ELF-1 (cell line): ENCODE measurements at regions not wholly inside any gene's neighbourhood (a gene's known extent, or its start where the extent isn't known, plus 50 kb on each side); places are given as distances from the start of the nearest gene placed in this dataset.
A peak's percentile ranks its signal among the peaks of the same experiment; 100 is the strongest.
"Not testable (repeated sequence)": the region's sequence is repeated elsewhere in the genome, so short reads cannot be mapped to it uniquely, and the experiment has no call there.

ENCODE experiments used
- DNase-seq: peaks from one replicate; pipeline ENCODE4 v3.0.0-alpha.2; 2016; ENCODE audit warnings: low read depth, low spot score

DNA sequence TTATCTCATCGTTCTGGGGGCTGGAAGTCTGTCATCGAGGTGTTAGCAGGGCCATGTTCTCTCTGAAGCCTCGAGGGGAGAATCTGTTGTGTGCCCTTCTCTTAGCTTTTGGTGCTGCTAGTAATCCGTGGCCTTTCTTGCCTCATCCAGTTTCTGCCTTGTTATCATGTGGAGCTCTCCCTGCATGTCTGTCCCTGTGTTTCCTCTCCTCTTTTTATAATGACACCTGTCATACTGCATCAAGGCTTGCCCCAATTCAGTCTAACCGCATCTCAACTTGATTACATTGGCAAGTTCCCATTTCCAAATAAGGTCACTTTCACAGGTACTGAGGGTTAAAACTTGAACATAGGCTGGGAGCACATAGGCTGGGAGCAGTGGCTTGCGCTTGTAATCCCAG lies 82.6 kb upstream of the CNIH3 start:
- DNase-seq = no peak

DNA sequence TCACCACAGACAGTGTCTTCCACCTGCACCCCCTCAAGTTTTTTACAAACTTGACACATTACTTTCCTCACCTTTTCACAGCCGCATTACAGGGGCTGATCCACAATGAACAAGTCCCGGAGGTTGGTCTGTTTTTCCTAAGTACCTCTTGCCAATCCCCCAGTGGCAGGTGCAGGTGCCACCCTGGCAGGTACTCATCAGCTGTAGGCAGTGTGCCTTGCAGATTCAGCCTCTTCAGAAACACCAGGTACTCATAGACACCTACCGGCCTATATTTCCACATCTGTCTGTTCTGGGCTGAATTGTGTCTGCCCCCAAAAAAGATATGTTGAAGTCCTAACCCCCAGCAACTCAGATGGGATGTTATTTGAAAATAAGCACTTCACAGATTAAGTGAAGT lies 81.4 kb upstream of the CNIH3 start:
- DNase-seq = no peak

DNA sequence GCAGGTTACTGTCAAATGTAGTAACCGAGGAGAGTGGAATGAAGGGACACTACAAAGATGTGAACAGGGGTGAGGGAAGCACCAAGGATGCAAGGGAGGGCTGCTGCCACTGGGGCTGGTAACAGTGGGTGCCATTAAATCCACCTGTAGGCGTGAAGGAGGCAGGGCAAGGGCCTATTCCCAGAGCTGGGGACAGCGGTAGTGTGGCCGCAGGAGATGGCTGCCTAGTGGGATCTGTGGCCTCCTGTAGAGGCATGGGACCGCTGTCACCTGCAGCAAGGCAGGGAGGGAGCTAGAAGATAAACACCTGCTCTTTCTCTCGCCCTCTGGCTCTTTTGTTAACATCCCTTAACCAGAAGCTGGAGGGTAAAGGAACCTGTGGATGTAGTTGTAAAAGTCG lies 80.5 kb upstream of the CNIH3 start:
- no peak for DNase-seq

DNA sequence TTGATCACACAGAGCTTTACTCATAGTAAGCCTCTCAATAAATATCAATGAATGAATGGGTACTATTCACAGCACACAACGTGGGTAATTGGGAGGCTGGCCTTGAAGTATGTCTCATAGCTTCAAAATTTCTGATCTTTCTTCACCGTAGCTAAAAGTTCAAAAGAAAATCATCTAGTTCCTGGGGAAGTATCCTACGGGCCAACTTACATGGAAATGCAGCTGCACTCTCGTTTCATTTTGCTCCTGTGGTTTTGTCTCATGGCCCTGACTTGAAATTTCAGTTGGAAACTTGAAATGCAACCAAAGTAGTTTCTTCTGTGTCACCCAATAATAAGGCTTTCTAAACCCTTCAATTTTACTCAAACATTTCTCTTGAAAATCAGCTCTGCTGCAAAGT lies 76.1 kb upstream of the CNIH3 start:
- no peak for DNase-seq

DNA sequence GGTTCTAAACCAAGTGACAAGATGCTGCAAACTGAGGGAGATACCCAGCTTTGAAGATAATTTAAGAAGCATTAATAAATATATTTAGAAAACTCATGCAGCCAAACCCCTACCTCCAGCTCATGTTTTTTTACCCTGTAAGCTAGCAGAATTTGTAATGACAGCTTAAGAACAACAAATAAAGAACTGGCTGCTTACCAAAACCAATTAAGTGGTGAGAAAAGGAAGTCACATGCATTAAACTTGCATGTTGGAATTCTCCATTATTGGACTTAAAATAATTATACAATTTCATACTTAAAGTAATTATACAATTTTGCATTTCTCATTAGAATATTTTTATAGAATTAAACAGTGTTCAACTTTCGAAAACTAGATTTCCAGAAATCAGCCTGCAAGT lies 75.6 kb upstream of the CNIH3 start:
- DNase-seq = no peak

DNA sequence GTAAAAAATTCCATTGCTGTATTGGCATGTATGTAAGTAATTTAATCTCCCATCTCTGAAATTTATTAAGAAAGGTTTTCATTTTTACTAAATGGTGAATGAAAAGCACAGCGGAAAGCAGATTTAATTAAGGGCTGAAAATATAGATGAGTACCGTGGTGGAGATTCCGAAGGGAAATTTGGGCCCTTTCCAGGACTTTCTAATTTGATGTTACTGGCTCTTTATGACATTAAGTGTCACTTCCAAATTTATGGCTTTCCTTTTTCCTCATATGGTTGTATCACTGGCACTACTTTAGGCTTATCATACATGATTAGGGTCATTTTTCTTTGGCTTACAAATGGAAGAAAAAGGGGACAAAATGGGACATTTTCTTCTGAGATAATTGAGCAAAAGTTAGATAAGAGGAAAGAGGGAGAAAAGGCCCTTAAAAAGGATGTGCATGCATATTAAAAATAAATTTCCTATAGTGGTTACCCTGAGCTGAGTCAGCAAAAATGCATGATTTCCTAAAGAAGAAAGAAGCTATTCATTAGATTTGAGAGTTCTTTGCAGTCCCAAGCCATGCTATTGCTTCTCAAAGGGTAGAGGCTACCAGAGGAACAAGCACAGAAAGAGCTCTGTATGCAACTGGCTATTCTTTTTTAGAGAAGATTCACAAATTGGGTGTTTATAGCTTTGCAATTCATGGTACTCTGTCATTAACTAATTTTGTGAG lies 74.9 kb upstream of the CNIH3 start:
- DNase-seq = no peak

DNA sequence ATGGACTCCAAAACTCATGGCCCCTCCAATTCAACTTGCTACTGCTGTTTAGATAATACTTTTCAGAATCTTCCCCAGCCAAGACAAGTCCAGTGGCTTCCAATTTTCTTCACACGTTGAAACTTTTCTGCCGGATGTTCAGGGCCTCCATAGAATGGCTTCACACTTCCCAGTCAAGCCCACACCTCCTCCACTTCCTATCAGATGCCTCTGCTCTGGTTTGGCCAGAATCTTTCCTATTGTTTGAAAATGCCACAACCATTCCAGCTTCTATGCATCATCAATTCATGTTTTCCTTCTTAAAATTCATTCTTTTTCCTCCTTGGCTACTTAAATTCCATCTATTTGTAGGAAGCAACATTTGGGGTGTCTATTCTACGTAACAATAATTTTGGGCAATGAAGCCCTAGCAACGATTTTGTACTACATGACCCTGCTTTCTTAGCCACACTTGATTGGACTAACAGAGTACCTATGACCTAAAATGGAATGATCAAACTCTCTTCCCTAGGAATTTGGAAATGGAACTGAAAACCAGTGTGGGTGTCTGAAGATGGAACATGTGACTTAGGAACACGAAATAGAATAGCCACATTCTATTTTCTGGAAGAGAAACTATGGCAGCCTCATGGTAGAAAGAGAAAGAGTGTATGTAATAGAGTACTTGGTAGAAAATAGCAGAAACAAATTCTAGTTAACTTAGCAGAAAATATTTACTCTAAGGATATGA lies 74.1 kb upstream of the CNIH3 start:
- DNase-seq = no peak

DNA sequence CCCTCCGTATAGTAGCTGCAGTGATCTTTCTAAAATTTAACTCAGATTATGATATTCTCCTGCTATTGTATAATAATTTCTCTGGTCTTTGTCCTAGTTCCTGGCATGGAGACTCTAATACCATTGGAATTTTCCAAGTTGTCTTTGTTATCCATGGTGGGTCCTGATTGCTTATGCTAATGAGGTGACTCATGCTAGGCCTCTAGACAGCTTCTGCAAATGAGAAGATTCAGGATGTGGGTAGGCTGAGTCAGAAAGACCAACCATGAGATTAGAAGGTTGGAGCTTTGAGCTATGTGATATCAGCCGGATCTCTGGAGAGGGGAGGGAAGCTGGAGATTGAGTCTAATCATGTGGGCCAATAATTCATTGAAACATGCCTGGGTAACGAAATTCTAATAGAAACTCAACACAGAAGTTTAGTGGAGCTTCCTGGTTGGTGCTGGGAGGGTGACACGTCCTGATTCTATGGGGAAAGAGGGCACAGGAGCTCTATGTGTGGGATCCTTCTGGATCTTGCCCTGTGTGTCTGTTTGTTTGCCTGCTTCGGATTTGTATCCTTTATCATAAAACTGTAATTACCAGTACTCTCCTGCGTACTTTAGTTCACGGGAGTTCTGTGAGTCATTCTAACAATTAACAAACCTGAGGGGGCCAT lies 73.2 kb upstream of the CNIH3 start:
- peak; percentile 33 for DNase-seq

DNA sequence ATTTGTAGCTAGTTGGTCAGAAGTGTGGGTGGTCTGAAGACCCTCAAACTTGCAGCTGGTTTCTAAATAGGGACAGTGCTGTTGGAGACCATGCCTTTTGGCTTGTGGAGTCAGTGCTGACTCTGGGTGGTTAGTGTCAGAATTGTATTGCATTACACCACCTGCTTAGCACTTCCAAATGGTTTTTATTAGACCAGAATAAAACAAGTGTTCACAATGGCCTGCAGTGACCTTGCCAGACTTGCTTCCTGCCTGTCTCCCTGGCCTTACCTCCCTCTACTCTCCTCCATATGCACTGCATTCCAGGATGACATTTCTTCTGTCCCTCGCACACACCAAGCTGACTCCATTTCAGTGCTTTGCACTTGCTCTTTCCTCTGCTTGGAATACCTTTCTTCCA lies 72.7 kb upstream of the CNIH3 start:
- no peak for DNase-seq

DNA sequence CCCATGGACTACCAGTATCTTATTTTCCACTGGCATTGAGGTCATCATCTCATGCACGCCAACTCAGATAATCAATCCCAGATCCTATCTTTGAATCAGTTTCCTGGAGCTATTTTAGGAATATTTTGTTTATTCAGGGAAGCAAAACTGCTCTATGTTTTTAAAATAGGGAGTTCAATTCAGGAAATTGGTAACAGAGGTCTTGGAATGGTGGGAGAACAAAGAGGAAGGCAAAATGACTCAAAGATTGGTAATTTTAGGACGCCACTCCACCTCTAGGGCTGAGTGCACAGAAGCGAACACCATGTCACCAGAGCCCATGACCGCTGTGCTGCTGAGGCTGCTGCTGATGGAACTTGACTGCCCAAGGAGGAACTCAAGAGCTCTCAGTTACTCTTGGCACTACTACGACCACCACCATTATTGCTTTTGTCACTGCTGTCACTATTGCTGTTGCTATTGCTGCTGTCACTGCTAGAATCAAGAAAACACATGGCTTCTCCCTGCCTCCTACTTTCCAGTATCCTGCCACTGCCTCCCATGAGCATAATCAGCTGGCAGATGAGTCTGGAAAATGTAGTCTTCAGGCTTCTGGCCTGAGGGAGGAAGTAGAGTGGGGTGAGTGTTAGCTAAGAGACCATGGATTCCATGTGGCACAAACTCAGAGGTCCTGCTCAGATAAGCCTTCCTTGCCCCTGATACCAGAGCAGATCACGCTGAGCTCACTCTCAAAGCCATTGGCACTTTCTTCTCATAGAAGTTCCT lies 71.6 kb upstream of the CNIH3 start:
- no peak for DNase-seq

DNA sequence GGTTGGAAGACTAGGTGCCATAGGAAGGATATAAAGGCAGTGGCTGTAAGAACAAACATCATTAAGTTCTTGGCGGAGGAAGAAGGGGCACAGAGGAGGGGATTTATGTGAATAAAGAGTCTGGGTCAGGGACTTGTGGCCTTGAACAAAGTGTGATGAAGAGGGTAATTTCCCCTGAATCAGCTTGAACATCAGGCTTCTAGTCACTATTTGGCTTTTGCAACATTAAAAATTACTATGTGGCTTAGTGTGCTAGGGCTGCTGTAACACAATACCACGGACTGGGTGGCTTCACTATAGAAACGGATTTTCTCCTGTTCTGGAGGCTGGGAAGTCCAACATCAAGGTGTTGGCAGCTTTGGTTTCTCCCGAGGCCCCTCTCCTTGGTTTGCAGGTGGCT lies 70.5 kb upstream of the CNIH3 start:
- no peak for DNase-seq

DNA sequence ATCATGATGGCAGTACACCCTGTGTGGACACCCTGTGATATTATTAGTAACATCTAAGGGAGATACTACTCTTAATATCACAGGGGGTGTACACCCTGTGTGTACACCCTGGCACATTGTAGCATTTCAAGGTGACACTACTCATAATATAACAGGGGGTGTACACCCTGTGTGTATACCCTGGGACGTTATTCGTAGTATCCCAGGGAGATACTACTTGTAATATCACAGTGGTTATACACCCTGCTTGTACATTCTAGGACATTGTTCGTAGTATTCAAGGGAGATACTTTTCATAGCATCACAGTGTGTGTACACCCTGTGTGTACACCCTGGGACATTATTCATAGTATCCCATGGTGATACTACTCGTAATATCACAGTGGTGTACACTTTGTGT lies 67.4 kb upstream of the CNIH3 start:
- no peak for DNase-seq

DNA sequence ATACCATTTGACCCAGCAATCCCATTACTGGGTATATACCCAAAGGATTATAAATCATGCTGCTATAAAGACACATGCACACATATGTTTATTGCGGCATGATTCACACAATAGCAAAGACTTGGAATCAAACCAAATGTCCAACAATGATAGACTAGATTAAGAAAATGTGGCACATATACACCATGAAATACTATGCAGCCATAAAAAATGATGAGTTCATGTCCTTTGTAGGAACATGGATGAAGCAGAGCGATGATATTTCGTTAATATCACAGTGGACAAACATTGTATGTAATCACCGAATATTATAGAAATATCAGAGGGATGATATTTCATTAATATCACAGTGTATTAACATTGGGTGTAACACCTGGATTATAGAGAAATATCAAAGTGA lies 64.9 kb upstream of the CNIH3 start:
- not testable (repeated sequence) for DNase-seq

DNA sequence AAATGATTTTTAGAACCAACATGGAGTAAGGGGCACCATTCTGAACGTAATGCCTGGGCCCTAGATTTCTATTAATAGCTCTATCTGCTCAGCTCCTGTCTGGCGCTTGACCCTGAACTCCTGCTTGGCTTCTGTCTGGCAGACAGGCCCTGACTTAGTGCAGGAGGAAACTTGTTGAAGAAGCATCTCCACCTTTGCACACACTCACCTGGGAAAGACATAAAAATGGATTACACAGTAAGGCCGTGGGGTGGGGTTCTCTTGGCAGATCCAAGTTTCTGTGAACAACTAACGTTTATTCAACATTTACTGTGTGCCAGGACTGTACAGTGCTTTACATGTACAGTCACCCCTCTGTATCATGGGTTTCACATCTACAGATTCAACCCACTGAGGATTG lies 62.1 kb upstream of the CNIH3 start:
- no peak for DNase-seq

DNA sequence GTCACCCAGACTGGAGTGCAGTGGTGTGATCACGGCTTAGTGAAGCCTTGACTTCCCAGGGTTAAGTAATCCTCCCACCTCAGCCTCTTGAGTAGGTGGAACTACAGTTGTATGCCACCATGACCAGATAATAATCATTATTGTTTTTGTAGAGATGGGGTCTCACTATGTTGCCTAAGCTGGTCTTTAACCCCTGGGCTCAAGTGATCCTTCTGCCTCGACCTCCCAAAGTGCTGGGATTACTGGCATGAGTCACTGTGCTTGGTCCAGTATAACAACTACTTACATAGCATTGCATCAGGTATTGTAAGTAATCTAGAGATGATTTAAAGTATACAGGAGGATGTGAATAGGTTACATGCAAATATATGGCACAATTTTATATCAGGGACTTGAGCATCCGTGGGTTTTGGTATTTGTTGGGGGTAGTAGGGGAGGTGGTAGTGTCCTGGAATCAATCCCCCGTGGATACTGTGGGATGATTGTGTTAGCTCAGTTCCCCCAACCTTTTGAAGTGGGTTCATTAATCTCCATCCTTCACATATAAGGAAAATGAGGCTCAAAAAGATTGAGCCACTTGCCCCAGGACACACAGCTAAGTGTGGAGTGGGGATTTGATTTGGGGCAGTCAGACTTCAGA lies 61.4 kb upstream of the CNIH3 start:
- DNase-seq = no peak

DNA sequence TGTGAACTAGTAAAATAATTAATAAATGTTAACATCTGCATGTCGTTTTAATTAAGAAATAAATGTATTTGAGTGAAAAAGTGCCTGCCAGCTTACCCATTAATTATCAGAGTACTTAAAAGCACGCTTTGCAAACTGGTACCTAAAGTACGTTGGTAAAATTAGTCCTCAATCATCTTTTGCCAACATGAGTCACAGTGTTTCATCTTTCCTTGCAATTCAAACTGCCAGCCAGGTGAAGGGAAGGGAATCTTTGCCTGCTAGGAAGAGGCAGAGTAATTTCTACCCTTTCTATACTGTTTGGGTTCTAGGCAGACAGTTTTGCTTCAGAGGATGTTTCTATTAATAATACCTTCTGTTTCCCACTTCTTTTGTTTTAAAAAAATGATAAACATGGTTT lies 57.2 kb upstream of the CNIH3 start:
- no peak for DNase-seq

DNA sequence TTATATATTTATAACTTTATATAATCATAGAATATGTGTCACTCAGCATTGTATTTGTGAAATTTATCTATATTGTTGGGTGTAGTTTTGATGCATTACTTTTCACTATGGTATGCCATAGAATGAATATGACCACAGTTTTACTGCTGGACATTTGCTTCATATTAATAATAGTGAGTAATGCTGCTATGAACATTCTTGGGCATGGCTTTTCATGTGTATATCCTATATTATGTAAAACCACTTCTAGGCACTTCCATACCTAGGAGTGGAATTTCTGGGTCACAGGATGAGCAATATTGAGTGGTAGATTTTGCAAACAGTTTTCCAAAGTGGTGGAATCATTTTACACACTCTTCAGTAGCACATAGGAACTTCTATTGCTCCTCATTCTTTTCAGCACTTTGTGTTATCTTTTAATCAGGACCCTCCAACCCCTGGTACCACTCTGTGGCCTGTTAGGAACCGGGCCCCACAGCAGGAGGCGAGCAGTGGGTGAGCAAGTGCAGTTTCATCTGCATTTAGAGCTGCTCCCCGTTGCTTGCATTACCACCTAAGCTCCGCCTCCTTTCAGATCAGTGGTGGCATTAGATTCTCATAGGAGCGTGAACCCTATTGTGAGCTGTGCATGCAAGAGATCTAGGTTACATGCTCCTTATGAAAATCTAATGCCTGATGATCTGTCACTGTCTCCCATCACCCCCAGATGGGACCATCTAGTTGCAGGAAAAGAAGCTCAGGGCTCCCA lies 56.0 kb upstream of the CNIH3 start:
- DNase-seq = no peak

DNA sequence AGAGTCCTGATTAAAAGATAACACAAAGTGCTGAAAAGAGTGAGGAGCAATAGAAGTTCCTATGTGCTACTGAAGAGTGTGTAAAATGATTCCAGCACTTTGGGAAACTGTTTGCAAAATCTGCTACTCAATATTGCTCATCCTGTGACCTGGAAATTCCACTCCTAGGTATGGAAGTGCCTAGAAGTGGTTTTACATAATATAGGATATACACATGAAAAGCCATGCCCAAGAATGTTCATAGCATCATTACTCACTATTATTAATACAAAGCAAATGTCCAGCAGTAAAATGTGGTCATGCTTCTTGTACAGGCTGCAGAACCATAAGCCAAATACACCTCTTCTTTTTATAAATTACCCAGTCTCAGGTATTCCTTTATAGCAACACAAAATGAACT lies 53.2 kb upstream of the CNIH3 start:
- DNase-seq = not testable (repeated sequence)

DNA sequence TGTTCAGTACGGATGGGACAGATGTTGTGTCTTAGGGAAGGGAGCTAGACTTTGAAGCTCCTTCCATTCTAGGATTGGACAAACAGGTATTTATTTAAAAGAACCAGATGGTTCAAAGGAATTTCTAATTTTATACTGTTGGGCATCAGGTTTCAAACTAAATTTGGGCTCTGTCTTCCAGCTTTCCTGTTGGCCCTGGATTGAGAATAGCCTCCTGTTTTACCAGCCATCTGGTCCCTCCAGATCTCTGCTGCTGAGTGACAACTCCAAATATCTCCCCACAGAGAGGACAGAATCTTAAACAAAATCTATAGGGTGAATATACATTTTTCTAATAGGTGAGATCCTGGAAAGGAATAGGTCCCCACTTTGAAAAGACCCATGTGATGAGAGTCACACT lies 52.5 kb upstream of the CNIH3 start:
- no peak for DNase-seq

DNA sequence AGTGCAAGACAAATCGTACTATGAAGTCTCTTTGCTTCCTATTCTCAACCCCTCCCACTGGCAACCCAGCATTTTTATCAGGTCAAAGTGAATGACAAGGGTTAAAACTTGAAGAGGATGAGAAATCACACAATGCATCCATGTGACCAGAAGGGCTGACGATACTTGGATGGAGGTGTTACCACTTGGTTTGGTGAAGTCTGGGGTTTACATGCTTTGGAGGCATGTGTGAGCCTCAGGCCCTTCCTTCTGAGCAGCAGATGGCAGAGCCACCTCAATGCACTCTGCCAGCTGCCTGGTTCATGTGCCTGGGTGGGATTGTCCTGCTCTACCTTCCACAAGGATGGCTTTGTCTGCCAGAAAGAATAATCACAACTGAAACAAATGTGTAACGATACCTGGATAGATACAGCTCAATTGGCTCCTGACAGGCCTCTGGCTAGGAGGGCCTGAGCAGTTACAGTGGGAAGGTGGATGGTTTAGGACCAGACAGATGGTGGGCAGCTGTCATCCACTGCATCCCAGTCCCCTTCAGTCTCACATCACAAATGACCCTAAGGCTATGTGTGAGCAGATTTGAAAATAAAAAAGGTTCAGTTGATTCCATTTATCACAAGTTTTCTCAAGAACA lies 51.5 kb upstream of the CNIH3 start:
- no peak for DNase-seq

DNA sequence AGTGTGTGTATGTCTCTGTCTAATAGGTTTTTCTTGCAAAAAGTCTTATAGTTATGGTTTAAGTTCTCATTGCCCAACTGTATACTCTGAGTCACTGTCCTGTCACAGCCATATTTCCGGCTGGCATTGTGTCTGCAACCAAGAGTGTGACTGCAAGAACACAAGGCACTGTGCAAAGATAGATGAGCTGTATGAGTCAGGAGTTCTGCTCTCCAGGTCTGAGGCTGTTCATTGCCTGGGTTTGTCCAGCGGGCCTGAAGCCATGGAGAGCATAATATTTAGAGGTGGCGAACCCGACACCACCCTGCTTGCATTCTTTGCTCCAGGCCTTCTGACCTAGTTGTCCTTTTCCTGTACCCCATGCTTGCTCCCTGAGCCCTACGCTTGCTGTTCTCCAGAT lies 50.9 kb upstream of the CNIH3 start:
- no peak for DNase-seq
